Fibroblast of mammary gland (primary cell): ENCODE measurements at regions not wholly inside any gene's neighbourhood (a gene's known extent, or its start where the extent isn't known, plus 50 kb on each side); places are given as distances from the start of the nearest gene placed in this dataset.

Experiments
- DNase-seq: peaks from one replicate; pipeline ENCODE4 v3.0.0-alpha.2; 2010; ENCODE audit warnings: low read depth
- H3K4me3 ChIP-seq: 2 replicates; pipeline ENCODE4 v1.5.1; 2011; ENCODE audit warnings: low read depth, mild to moderate bottlenecking, low read length, moderate library complexity; ENCODE audit not compliant: control insufficient read depth
- TF ChIP-seq, protein P1 (sequence below): conservative IDR thresholded peaks from 2 replicates; pipeline ENCODE4 v1.5.1; 2011; ENCODE audit warnings: low read depth, low read length, inconsistent platforms; ENCODE audit not compliant: control insufficient read depth, insufficient read depth

DNA sequence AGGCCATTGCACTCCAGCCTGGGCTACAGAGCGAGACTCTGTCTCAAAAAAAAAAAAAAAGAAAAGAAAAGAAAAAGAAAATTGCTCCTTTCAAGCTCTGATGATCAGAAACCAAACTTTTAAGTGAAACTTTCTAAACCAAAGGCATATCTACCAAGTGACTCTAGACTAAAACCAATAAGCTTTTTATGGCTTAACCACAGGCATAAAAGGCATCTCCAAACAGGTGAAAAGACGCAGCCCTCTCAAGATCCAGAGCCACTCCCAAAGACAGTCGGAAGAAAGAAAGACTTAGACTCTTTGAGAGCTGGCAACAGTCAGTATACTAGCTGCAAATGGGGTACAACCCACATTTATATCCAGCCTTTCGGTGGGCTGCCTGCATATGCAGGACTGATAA lies 117.1 kb upstream of the AP1S2 start:
- TF ChIP-seq, protein P1, sequence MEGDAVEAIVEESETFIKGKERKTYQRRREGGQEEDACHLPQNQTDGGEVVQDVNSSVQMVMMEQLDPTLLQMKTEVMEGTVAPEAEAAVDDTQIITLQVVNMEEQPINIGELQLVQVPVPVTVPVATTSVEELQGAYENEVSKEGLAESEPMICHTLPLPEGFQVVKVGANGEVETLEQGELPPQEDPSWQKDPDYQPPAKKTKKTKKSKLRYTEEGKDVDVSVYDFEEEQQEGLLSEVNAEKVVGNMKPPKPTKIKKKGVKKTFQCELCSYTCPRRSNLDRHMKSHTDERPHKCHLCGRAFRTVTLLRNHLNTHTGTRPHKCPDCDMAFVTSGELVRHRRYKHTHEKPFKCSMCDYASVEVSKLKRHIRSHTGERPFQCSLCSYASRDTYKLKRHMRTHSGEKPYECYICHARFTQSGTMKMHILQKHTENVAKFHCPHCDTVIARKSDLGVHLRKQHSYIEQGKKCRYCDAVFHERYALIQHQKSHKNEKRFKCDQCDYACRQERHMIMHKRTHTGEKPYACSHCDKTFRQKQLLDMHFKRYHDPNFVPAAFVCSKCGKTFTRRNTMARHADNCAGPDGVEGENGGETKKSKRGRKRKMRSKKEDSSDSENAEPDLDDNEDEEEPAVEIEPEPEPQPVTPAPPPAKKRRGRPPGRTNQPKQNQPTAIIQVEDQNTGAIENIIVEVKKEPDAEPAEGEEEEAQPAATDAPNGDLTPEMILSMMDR: no peak
- DNase-seq: no peak
- H3K4me3 ChIP-seq: no peak overlapping the region

DNA sequence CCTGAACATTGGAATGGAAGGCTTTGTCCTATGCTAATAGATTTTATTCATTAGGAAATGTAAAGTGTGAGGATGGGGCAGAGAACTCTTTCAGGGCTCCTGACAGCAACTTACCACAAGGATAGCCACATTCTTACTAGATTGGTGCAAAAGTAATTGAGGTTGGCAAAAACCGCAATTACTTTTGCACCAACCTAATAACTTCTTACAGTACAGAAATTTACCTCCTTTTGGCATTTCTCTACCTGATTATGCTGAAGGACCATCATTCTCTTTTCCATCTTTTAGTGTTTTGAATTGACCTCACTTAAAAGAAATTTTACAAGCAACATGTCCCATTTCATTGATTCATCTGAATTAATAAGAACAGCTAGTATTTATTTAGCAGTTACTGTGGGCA lies 109.2 kb upstream of the AP1S2 start:
- no peak overlapping the region for H3K4me3 ChIP-seq
- no peak for DNase-seq
- TF ChIP-seq, protein P1: no peak

DNA sequence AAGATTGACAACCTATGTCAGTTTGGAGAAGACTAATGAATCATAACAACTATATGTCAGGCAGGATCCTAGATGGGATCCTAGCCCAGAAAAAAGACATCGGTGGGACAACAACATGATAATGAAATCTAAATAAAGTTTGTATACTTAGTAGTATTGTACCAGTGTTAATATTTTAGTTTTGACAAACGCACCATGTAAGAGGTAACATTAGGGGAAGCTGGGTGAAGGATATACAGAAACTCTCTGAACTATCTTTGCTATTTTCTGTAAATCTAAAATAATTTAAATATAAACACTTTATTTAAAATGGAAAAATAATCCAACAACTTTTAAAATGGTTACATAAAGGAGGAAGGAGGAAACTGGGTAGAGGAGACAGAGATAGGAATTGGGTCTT lies 105.6 kb upstream of the AP1S2 start:
- TF ChIP-seq, protein P1: no peak
- DNase-seq: no peak
- no peak overlapping the region for H3K4me3 ChIP-seq

DNA sequence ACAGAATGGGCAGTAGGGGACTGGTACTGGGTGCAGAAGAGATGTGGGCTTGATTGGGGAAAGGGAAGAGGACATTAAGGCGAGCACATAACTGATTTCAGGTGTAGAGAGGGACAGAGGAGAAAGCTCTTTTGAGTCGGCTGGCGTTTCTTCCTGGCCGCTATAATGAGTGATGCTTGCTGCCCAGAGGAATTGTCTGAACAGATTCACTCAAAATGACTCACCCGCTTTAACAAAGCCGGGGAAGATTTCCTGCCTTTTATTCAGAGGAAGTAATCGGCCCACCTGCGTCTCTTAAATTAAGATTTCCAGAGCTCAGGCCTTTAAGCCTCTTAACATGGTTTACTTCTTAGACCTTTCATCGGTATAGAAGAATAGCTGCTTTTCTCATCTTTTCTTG lies 102.1 kb upstream of the AP1S2 start:
- peak; percentile 15 for DNase-seq
- TF ChIP-seq, protein P1: no peak
- H3K4me3 ChIP-seq: no peak overlapping the region

DNA sequence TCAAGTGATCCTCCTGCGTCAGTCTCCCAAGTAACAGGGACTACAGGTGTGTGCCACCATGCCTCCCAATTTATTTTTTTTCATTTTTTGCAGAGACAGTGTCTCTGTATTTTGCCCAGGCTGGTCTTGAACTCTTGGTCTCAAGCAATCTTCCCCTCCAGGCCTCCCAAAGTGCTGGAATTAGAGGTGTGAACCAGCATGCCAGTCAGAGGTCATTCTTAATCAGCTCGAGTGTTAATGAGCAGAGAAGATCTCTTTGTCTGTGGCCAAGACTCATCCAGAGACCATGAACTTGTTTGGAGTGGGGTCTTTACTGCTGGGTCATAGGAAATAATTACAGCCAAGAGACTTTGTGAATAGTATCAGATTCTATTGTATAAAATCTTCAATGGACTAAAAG lies 99.2 kb upstream of the AP1S2 start:
- TF ChIP-seq, protein P1: no peak
- no peak for DNase-seq
- no peak overlapping the region for H3K4me3 ChIP-seq

DNA sequence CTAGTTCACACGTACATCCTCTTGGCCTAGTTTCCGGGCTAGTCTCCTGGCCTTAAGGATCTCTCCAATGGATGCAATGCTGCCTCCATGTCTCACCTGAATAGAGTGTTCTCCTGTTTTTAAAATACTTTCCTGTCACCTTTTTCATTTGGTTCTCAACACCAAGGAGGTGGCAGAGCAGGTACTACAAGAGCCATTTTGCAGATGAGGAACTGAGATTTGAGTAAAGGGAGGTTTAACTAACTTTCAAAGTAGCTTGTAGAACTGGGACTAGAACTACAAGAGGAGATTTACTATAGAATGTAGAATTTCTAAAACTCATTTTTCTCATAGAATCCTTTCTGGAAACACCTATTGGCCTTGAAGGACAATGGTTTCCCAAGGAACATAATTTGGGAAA lies 97.6 kb upstream of the AP1S2 start:
- DNase-seq: no peak
- no peak overlapping the region for H3K4me3 ChIP-seq
- TF ChIP-seq, protein P1: no peak

DNA sequence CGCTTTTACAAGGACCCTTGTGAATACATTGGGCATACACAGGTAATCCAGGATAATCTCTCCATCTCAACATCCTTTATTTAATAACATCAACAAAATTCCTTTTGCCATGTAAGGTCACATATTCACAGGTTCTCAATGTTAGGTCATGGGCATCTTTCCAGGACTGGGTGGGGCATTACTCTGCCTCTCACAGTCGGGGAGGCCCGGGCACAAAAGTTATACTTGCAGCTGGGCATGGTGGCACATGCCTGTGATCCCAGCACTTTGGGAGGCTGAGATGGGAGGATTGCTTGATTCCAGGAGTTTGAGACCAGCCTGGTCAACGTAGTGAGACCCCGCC lies 93.7 kb upstream of the AP1S2 start:
- H3K4me3 ChIP-seq: no peak overlapping the region
- TF ChIP-seq, protein P1: no peak
- no peak for DNase-seq
